8988T (cell line): ENCODE measurements at regions not wholly inside any gene's neighbourhood (a gene's known extent, or its start where the extent isn't known, plus 50 kb on each side); places are given as distances from the start of the nearest gene placed in this dataset.

Experiments
- DNase-seq: peaks from one replicate; pipeline ENCODE4 v3.0.0; 2011

GRCh38 chr5:126366199-126366560, 57.0 kb upstream of the GRAMD2B start:
- DNase-seq: no peak

DNA sequence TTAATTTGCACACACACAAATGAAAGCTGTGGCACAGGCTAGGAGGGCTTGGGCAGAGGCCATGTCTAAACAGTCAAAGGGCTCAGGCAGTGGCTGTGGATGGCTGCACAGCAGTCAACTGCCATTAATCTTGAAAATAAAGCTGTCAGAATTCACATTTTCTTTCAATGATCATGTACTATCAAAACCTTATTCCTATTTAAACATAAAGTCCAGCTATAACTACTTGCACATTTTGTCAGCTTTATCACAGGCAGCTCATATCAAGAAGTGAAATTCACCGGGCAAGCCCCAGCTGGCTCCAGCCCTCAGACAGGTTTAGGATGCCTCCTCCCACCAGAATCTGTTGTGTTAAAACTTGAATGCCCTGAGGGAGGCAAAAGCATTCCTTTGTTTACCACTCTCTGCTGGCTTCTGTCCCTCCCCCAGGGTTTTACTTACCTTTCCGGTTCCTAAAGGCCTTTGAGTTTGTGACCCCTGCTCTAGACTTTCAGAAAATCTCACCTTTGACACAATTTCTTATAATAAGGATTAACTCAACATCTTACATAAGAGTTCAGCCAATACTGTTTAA, 54.9 kb upstream of the GRAMD2B start:
- DNase-seq: no peak

GRCh38 chr5:126369083-126369482, 54.1 kb upstream of the GRAMD2B start:
- no peak for DNase-seq

GRCh38 chr5:126369995-126370731, 53.0 kb upstream of the GRAMD2B start:
- DNase-seq: no peak

DNA sequence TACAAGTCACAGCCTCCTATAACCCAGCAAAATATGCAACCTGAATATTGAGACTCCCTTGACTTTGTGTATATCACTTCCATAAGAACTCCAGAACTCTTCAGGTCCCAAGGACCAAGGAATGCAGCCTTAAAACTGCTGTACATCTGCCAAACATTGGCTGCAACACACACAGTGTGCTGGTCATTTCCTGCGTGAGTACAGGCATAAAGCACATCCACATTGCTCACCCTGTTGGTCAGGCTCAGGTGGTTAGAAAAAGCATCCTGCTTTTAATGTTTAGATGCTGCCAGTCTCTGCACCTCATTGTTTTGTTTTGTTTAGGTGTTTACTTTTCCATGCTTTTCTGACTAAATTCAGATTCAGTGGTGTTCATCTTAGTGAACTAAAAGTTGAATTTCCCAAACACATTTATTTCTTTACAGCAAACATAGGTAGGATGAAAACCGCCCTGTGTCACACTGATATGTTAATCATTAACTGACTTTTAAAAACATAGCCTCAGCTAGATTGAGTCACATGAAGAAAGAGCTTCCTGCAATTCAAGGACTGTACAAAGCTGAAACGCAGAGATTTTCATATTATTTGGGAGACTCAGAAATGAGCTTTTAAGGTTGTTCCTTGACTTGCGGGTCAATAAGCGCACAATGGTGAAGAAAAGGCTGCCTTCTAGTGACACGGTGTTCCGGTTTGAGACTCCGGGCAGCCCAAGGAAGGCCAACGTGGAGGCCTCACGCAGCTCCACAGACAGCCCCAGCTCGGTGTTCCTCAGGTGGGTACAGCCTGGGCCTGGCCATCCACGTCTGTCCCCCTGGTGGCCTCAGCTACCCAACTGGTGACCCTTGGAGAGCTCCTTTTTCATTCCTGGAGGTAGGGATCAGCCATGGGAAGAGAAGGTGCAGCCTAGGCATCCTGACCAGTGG, 52.2 kb upstream of the GRAMD2B start:
- no peak for DNase-seq

DNA sequence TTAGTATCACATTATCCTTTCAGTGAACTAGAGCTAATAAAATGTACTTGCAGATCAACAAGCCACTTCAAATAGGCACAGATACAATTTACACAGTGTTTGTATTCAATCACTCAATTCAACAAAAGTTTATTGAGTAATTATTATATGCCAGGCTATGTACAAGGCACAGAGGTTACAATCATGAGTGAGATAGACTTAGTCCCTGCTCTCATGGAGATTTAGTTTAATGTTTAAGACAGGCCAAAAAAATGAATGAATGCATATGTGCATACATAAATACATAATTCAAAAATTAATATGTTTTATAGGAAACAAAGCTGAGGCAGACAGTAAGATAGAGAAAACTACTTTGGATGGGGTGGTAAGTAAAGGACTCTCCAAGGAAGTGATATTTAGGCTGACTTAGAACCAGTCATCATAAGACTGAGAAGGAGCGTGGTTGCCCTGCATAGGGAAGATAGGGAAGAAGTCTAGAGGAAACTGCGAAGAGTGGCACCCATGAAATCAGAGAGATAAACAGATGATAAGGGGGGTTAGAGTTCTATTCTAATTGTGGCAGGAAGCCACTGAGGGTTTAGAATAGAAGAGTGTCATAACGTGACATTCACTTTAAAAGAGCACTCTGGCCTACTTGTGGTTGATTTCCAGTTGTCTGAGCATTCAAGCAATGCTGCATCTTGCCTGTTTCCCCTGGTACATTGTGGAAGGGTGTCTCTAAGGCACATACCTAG, 49.7 kb upstream of the GRAMD2B start:
- DNase-seq: no peak
